Spleen (tissue), 7 donors: ENCODE measurements at regions not wholly inside any gene's neighbourhood (a gene's known extent, or its start where the extent isn't known, plus 50 kb on each side); places are given as distances from the start of the nearest gene placed in this dataset.

ENCODE experiments used
- CTCF ChIP-seq, 11 experiments: fragments of 200-600 bp in 7 of 11; fragments of 450-650 bp in 4 of 11; sonication (generic) in 4 of 11; IDR thresholded peaks in 8 of 11; conservative IDR thresholded peaks in 3 of 11; 1 replicate in 7 of 11; 2 replicates in 4 of 11; pipeline versions ENCODE4 v1.4.0 to v1.8.0; 2016 to 2021; ENCODE audit warnings: antibody characterized with exemption in 11 of 11, inconsistent platforms in 4 of 11, mild to moderate bottlenecking in 1 of 11
- POLR2A ChIP-seq, 3 donors: fragments of 450-650 bp; IDR thresholded peaks; one replicate each; pipeline ENCODE4 v1.5.1; 2017; ENCODE audit warnings: antibody characterized with exemption in 3 of 3, mild to moderate bottlenecking in 1 of 3
- POLR2AphosphoS5 ChIP-seq, 3 donors: sonication (generic); formaldehyde crosslinking; IDR thresholded peaks; one replicate each; pipeline ENCODE4 v1.5.1; 2017; ENCODE audit warnings: antibody characterized with exemption in 3 of 3
- donor health status: DM: no; HTN: no; CAD: no; lungs with moderate emphysema.
- donor health status: DM: no; HTN: no; CAD: no.
- donor health status: DM: no; HTN: no; CAD: no.

GRCh38 chr13:61111529-61111928 lies 304.1 kb downstream of the PCDH20 start:
- no peak for TF ChIP-seq POLR2AphosphoS5 (IDR thresholded peaks at IDR 0.05)
- no peak for TF ChIP-seq POLR2A (IDR thresholded peaks at IDR 0.05)
- no peak for TF ChIP-seq CTCF (IDR thresholded peaks at IDR 0.05 in 8 of 11, conservative IDR thresholded peaks at IDR 0.05 in 3 of 11)
